HG02763 (cell line): ENCODE measurements at regions not wholly inside any gene's neighbourhood (a gene's known extent, or its start where the extent isn't known, plus 50 kb on each side); places are given as distances from the start of the nearest gene placed in this dataset.
A peak's percentile ranks its signal among the peaks of the same experiment; 100 is the strongest.
"Not testable (repeated sequence)": the region's sequence is repeated elsewhere in the genome, so short reads cannot be mapped to it uniquely, and the experiment has no call there.

ENCODE experiments used
- ATAC-seq: cut with Tn5 transposase; IDR thresholded peaks from one replicate; pipeline ENCODE4 v1.9.1; 2021; ENCODE audit warnings: mild to moderate bottlenecking, moderate library complexity; ENCODE audit not compliant: unreplicated experiment

DNA sequence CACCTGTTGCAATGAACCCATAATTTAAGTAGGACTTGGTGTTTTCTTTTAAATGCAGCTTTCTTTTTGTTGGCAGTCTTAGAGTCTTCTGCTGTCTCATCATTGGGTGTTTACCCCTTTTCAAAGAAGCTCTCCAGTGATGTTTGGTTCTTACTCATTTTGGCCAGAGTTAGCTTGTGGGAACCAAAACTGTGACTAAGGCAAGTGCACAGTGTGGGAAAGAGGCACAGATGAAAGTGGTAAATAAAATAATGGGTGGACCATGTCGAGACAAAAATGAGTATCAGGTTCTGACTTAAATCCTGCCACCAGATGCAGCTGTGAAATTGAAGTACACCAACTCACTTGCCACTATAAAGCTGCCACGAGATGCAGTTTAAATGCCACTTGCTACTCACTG, 615.4 kb upstream of the MIS18BP1 start:
- no peak for ATAC-seq

DNA sequence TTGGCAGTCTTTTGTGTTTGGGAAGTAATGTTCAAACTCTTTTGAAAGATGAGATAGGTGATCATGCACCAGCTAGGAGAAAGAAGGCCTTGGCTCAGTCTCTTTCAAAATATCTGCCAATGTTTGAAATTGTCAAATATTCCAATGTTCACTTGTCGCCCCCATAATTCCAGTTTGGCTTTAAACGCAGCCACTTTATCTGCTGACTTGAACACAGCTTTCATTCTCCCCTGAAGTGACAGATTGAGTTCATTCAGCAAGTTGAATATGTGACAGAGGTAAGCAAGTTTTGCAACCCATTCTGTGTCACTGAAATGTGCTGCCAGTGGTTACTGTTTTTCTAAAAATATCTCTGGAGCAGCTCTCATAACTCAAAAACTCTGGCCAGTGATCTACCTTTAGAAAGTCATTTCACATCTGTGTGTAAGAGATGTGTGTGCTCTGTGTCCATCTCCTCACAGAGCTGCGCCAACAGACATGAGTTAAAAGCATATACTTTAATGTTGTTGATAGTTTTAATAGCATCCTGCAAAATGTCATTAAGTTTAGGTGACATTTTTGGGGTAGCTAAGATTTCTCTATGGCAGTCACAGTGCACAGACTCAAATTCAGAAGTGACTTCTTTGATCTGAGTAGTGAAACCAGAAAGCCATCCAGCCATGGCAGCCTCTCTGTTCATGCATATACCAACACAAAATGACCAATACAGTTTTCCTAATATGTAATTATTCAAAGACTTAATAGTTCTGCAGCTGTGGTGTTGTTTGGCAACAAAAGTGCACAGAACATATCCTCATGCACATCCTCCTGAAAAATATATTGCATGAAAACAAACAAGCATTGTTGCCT, 614.3 kb upstream of the MIS18BP1 start:
- ATAC-seq, result peak; percentile 48

DNA sequence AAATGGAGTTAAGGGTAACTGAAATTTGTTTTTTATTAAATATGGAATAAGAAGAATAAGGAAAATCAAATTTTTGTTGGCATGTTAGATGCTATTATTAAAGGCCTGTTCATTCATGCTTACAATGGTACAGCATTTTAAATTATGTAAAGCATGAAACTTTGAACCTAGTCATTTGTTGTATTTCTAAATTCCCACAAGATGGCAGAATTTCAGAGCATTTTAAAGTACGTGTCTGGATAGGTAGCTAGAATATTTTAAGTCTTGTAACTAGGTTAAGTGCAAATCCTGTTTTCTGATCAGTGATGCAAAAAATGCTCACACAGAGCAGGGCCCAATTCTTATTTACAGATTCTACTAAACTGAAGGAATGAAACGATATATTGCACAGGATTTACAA, 585.6 kb upstream of the MIS18BP1 start:
- ATAC-seq, result no peak

DNA sequence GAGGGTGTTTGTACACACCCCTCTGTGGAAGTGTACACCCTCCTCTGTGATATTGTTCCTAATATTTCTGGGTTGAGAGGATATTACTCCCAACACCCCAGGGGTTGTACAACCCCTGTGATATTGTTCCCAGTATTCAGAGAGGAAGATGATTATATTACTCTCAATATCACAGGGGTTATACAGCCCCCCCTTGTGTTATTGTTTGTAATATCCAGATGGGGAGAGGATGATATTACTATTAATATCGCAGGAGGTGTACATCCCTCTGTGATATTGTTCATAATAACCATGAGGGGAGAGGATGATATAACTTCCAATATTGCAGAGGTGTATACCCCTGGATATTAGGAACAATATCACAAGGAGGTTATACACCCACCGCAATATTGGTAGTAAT, 566.1 kb upstream of the MIS18BP1 start:
- no peak for ATAC-seq

DNA sequence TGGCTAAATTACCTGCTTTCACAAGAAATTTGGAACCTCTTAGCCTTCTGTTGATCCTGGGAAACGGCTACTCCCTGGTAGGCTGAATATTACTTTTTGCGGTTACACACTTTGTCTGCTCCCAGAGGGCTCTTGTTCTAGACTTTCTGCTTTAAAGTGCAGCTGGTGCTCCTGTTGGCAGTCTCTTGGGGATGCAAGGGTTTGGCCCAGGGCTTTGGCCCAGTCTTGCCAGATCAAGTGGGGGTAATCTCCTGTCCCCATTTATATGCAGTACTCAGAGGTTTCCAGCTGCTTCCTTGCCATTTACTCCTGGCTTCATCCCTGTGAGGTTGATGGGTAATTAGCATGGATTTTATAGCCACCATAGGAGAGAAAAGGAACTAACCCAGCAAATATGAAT, 558.2 kb upstream of the MIS18BP1 start:
- no peak for ATAC-seq

DNA sequence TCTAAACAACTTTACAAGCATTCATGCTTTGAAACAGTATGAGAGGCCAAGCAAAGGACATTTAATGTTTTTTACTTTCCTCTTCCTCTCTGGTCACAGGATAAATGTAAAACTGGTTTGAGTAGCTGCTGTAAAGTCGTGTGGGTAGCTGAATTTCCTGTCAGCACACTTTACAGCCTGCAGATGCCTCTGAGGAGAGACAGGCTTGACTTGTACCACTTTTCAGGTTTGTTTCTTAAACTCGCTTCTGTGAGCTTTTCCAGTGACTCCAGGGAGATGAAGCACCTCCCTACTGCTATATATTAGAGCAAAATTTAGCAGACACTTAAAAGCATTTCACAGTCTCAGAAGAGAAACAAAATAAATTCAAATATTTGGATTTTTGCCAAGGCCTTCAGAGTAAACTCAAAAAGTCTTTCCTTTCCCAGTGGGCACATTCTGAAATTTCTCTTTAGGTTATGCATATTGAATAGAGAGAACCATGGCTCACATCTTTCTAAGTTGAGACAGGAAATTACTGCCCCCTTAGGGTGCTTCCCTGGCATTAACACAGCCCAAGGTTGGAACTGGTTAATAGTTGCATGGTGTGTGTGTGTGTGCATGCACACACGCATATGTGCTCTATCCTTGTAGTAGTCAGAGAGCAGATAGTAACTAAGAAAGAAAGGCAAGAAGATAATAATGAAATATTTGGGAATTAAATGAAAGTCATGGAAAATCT, 557.3 kb upstream of the MIS18BP1 start:
- ATAC-seq, result no peak

DNA sequence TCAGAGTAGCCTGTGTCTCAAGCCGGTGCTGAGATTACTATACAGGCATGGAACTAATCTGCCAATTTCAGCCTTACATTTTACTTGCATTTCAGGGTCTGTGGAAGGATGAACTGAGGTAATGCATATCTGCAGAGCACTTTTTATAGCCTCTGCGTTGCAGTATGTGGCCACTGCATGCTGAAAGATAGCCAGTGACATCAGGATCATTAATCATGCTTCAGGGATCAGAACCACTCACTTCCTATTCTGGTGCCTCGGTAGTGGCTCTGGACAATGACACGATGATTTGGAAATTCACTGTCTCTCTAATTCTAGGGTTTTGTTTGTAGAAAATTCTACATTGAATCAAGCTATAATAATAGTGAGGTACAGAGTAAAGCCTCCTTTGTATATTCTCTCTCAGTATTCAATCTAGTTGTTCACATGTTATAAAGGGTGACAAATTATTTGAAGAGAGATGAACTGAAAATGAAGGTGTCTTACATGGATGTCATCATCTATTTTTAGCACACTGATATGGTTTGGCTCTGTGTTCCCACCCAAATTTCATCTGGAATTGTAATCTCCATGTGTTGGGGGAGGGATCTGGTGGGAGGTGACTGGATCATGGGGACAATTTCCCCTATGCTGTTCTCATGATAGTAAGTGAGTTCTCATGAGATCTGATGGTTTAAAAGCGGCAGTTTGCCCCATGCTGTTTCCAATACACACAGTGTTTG, 554.3 kb upstream of the MIS18BP1 start:
- ATAC-seq, result no peak

DNA sequence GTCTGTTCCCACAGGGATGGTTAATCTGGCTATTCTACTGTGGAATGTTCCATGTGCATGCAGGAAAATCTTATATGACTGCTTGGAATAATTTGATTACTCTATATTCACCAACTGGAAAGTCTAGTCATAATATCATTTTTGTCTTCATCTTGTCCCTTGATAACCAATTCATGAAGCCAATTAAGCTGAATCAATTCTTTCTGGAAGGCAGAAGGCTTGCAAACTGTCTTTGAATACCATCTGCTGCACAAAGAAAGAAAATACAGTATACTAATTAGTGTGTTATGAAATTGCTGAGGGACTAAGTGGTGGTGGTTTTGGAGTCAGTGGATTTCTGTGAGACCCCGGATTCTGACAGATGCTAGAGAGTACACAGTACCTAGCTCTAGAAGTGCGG, 546.5 kb upstream of the MIS18BP1 start:
- no peak for ATAC-seq

DNA sequence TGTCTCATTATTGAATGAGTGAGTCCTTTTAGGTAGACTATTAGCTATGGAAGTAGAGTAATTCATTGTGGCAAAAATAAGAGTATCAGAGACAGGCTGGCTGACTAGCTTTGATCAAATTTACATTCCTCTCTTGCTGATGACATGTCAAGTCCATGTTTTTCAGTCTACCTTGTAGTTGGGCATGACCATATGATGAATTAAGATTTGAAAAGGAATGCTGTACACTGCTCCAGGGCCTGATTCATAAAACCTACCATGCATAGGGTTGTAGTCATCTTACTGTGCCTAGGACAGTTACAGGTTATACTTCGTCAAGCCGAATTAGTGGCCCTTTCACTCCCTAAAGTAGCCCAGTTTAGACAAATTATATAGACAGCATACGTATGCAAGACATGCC, 545.7 kb upstream of the MIS18BP1 start:
- no peak for ATAC-seq

DNA sequence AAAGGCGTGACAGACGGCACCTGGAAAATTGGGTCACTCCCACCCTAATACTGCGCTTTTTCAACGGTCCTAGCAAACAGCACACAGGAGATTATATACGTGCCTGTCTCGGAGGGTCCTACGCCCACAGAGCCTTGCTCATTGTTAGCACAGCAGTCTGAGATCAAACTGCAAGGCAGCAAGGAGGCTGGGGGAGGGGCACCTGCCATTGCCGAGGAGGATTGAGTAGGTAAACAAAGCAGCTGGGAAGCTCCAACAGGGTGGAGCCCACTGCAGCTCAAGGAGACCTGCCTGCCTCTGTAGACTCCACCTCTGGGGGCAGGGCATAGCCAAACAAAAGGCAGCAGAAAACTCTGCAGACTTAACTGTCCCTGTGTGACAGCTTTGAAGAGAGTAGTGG, 543.0 kb upstream of the MIS18BP1 start:
- not testable (repeated sequence) for ATAC-seq

DNA sequence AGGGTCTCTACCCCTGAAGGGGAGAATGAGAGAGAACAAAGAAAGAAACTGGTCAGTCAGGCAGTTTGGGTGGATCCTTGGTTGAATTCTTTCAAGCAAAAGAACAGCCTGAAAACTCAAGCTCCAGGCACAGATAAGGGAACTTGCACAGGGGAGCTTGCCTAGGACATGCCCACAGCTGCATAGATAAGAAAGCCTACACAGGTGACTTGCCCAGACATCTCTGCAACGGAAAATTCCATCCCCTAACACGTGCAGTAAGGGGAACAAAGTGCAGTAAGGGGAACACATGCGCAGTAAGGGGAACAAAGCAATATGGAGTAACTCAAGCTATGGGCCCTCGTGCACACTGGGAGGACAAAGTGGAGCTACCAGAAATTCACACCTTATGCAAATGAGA, 540.1 kb upstream of the MIS18BP1 start:
- no peak for ATAC-seq

DNA sequence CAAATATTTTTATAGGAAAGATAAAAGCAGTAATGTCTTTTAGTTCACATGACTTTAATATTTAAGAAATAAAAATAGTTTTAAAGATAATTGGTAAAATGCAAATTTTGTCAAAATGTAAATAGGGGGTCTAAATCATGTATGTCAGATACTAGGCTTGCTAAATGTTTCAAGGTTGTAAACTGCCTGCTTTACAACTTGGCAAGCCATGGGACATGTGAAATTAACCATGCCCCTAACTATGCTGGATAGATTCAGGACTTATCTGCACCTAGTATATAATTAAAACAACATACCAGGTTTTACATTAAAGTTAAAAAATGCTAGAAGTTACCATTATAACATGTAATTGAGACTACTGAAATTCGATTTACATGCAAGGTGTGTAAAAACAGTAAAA, 537.3 kb upstream of the MIS18BP1 start:
- no peak for ATAC-seq

DNA sequence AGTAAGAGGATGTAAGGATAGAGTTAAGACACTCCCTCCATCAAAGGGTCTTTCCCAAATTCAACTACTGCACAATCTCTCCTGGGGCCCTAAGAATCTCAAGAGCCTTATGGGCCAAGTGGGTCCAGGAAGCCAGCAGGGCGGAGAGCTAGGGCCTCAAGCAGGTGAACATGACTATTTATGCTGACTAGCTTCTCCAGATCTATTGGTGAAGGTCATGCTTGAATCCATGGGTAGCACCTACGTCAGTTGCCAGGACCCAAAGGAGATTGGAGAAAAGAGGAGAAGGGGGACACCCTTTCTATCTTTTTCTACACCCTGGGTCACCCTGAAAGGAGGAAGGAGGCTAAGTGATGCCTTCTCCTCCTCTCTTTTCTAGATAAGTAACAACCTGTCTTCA, 534.2 kb upstream of the MIS18BP1 start:
- ATAC-seq, result no peak

DNA sequence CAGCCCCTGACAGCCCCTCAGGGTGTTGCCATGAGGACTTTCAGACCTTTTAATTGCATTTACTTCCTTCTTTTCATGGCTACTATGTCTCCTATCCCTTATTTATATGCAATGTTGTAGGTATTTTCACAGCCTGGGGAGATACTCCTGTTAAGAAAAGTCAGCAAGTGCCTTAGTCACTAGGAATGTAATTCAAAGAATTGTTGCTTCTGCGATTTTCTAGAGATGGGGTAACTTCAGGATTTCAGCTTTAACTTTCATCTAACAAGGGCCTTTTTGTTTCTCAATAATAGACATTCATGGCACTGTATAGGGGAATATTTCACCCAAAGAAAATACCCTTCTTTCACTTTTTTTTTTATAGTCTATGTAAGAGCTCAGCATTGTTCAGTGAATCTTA, 533.3 kb upstream of the MIS18BP1 start:
- no peak for ATAC-seq

DNA sequence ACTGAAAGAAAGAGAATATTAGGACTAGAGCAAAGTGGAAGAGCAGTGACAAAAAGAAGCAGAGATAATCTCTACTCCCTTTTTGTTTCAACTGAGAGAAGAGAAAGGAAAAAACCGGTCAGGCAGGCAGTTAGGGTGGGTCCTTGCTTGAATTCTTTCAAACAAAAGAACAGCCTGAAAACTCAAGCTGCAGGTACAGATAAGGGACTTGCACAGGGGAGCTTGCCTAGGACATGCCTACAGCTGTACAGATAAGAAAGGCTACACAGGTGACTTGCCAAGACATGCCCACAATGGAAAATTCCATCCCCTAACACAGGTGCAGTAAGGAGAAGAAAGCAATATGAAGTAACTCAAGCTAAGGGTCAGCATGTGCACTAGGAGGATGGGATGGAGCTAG, 532.2 kb upstream of the MIS18BP1 start:
- no peak for ATAC-seq

DNA sequence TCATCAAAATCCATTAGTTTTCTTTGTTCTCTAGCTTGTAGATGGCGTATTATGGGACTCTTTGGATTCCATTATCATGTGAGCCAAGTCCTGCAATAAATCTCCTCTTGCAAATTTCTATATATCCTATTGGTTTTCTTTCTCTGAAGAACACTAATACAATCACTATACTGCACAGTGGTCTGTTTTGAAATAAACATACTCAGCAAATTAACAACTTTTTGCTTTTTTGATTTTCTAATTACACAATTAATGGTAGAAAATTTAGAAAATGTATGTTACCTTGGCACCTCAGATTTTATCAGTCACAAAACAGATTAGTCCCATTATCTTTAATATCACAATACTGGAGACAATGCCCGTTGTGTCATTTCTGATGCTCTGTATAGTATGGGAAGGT, 513.2 kb upstream of the MIS18BP1 start:
- no peak for ATAC-seq

DNA sequence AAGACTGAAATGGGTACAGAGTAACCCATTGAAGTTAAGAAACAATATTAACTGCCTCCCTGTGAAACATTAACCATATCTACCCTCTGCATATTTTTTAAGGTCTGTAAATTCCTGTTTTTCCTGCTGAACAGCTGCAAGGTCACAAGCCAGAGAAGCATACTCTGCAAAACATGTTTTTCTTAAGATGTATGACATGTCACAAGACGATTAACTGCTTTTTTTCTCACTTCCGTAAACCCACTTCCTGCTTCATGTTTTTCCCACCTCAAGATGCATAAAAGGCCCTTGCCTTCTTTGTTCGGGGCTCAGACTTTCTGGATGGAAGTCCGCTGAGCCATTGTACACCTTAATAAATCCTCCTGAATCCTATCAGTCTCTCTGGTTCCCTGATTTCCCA, 504.7 kb upstream of the MIS18BP1 start:
- ATAC-seq, result no peak

DNA sequence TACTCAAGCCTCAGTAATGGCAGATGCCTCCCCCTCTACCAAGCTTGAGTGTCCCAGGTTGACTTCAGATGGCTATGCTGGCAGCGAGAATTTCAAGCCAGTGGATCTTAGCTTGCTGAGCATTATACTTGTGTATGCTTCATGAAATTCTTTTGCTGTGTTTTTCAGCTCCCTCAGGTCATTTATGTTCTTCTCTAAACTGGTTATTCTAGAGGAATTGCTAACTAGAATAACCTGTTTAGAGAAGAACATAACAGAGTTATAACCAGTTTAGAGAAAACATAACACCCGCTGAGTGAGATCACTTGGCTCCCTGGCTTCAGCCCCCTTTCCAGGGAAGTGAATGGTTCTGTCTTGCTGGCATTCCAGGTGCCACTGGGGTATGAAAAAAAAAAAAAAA, 503.4 kb upstream of the MIS18BP1 start:
- not testable (repeated sequence) for ATAC-seq

DNA sequence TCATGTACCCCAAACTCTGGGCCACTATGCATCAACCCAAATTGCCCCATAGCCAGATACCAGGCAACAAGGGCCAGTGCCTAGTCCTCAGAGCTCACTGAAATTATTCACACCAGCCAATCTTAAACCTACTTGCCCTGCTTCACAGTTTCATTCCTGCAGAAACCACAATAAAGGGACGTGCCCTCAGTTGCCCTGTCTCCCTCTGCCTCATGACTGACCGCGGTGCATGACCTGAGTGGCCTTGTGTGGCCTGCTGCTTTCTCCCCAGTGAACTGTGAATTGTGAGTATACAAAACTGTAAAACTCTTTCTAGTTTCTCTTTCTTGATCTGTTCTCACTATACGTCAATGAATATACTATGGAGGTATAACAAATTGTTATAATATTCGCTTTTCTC, 490.9 kb upstream of the MIS18BP1 start:
- ATAC-seq, result no peak

DNA sequence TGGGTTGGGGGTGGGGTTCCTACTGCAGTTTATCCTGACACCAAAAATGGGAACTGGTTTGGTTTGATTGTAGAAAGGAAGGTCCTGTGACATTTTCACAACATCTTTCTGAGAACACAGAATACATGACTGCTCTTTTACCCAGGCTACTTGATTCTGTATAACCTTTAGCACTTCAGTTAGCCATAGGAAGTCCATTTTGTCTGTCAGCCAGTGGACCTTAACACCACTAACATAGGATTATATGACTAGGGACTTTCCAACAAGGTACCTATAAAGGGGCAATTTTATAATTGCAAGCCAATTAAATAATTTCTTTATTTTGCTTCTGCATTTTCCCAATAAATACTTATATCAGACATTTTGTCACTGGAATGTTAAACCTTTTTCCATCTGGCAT, 489.2 kb upstream of the MIS18BP1 start:
- no peak for ATAC-seq

DNA sequence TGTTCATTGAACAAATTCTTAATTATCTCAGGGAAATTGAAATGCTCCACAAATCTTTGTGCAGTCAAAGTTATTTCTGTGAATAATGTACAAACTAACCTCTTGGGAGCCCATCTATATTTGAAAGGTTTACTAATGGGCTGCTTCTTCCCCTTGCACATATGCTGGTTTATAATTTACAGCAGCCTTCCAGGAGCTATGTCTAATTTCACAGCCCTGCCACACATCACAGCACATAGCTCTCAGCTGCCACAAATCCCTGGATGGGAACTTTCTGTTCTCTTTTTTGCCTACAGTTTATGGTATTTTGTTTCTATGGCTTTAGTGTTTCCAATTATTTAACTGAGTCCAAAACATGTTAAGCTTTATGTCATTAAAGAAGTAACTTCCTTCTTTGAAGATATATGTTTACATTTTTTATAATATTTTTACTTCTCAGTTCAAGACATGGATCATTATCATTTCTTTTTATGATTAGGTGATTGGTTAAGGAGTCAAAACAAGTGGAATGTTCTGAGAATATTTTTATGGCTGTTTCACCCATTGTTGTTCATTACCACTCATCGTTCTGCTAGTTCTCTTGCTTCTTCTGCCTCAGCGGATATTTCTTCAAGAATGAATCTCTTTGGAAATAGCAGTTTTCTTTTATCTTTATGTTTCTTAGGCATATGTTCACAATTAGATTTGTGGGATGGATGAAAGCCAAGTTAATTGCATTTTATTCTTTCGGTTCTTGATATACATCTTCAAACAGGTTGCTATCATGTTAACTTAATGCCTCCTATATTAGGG, 475.6 kb upstream of the MIS18BP1 start:
- ATAC-seq, result no peak
